Lung (tissue), 11 donors: ENCODE measurements at regions not wholly inside any gene's neighbourhood (a gene's known extent, or its start where the extent isn't known, plus 50 kb on each side); places are given as distances from the start of the nearest gene placed in this dataset.

ENCODE experiments used
- ATAC-seq: fragments of 200-7000 bp; cut with Tn5 transposase; one replicate; pipeline ENCODE4 v1.9.1; 2020; ENCODE audit warnings: moderate number of reproducible peaks; ENCODE audit not compliant: insufficient read depth, low FRiP score
- DNase-seq, 3 donors: peaks; one replicate each; pipeline ENCODE4 v3.0.0-alpha.2; 2013 to 2017
- H3K27ac ChIP-seq, 2 donors: one replicate each; pipeline ENCODE4 v1.5.1; 2013; ENCODE audit warnings: mild to moderate bottlenecking in 2 of 2, moderate library complexity in 2 of 2, control low read depth in 1 of 2, inconsistent platforms in 1 of 2, low read depth in 1 of 2, low read length in 1 of 2
- H3K27me3 ChIP-seq, 3 donors: one replicate each; pipeline ENCODE4 v1.5.1; 2013; ENCODE audit warnings: low read length in 2 of 3; ENCODE audit not compliant: control insufficient read depth in 3 of 3, insufficient read depth in 3 of 3
- H3K36me3 ChIP-seq, 4 donors: one replicate each; pipeline ENCODE4 v1.5.1; 2013; ENCODE audit warnings: low read length in 4 of 4, mild to moderate bottlenecking in 1 of 4, moderate library complexity in 1 of 4; ENCODE audit not compliant: control insufficient read depth in 4 of 4, insufficient read depth in 4 of 4
- H3K4me1 ChIP-seq, 5 donors: one replicate each; pipeline ENCODE4 v1.5.1; 2013; ENCODE audit warnings: low read length in 5 of 5, mild to moderate bottlenecking in 2 of 5, moderate library complexity in 1 of 5; ENCODE audit not compliant: control insufficient read depth in 5 of 5, insufficient read depth in 5 of 5
- H3K4me3 ChIP-seq: one replicate; pipeline ENCODE4 v1.5.1; 2013; ENCODE audit warnings: mild to moderate bottlenecking, control low read depth, moderate library complexity
- H3K9ac ChIP-seq, 2 donors: one replicate each; pipeline ENCODE4 v1.5.1; 2013; ENCODE audit warnings: low read length in 2 of 2, control low read depth in 1 of 2; ENCODE audit not compliant: insufficient read depth in 1 of 2
- H3K9me3 ChIP-seq, 4 donors: one replicate each; pipeline ENCODE4 v1.5.1; 2013; ENCODE audit warnings: low read length in 3 of 4, mild to moderate bottlenecking in 1 of 4, moderate library complexity in 1 of 4; ENCODE audit not compliant: control insufficient read depth in 4 of 4, insufficient read depth in 3 of 4
- CTCF ChIP-seq: IDR thresholded peaks from 2 replicates; pipeline ENCODE4 v1.5.1; 2012; ENCODE audit warnings: mild to moderate bottlenecking; ENCODE audit errors: control extremely low read depth, extremely low read depth
- WGBS, 2 donors: extraction: QIAGEN DNeasy Blood & Tissue Kit; methylation state at CpG; one replicate each; pipeline ENCODE4 v1.1.7; 2013; 5-methylcytosine and 5-hydroxymethylcytosine counted together
- donor health status: control.
- donor health status: control.
- donor health status: Bipolar disorder and iron deficiency.
- donor health status: healthy.
- donor health status: DM: yes; HTN: yes; CAD: no.

DNA sequence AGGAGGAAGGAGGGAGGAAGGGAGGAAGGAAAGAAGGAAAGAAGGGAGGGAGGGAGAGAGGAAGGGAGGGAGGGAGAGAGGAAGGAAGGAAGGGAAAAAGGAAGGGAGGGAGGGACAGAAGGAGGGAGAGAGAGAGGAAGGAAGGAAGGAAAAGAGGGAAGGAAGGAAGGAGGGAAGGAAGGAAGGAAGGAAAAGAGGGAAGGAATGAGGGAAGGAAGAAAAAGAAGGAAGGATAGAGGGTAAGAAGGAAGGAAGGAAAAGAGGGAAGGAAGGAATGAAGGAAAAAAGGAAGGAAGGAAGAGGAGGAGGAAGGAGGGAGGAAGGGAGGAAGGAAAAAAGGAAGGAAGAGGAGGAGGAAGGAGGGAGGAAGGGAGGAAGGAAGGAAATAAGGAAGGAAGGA, 796.8 kb downstream of the ARAP2 start:
- H3K36me3 ChIP-seq: no peaks in the 10 kb centered on the region
- no peak for TF ChIP-seq CTCF
- H3K4me1 ChIP-seq: no peaks in the 10 kb centered on the region
- peaks cover 0 to 8% (median 4%) of the 10 kb centered on the region in 4 donors for H3K9me3 ChIP-seq
- H3K4me3 ChIP-seq: no peak overlapping the region
- DNase-seq (no peak), ATAC-seq (no peak)
- no peaks in the 10 kb centered on the region for H3K27me3 ChIP-seq
- no peak overlapping the region for H3K9ac ChIP-seq
- H3K27ac ChIP-seq: no peak overlapping the region

GRCh38 chr4:35459045-35459444, 785.3 kb downstream of the ARAP2 start:
- H3K9me3 ChIP-seq: peaks cover 0 to 6% (median 0%) of the 10 kb centered on the region in 4 donors
- H3K36me3 ChIP-seq: no peaks in the 10 kb centered on the region
- no peaks in the 10 kb centered on the region for H3K27me3 ChIP-seq
- H3K4me3 ChIP-seq: no peak overlapping the region
- no peak for ATAC-seq
- TF ChIP-seq CTCF: no peak
- no peak overlapping the region for H3K9ac ChIP-seq
- H3K27ac ChIP-seq: no peak overlapping the region
- no peaks in the 10 kb centered on the region for H3K4me1 ChIP-seq
- DNase-seq: no peak

DNA sequence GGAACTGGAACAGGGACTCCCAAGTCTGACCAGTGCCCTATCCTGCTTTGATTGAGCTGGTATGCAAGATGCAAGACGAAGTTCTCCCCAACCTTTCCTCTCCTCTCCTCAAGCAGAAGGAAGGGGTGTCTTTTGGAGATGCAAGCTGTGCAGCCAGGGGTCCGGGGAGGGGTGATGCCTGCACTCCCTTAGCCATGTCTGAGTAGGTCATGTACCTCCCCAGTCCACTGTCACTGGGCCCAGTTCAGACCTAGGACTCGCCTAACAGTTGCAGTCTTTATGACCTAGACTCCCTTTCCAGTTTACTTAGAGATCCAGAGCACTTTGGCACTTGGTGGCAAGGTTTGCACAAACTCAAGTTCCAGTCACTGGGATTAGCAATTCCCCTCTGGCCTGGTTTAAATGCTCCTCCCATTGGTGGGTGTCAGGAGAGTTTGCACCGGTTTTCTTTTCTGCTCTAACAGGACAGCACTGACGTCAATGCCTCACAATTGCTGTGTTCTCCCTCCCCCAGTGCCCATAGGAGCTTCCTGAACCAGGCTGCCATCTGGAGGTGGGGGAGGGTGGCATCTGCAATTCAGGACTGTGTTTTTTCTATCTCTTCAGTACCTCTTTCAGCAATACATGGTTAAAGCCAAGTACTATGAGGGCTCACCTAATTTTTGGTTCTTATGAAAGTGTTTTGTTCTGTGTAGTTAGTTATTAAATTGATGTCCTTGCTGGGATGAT, 782.2 kb downstream of the ARAP2 start:
- WGBS, 2 donors: 73 to 77% methylated on average over 5 of the region's 5 CpGs
- no peak for DNase-seq

More for the DNA sequence above, 782.2 kb downstream of the ARAP2 start:
- H3K9ac ChIP-seq: no peak overlapping the region
- no peaks in the 10 kb centered on the region for H3K36me3 ChIP-seq
- no peak overlapping the region for H3K4me3 ChIP-seq
- H3K27me3 ChIP-seq: no peaks in the 10 kb centered on the region
- no peaks in the 10 kb centered on the region for H3K4me1 ChIP-seq
- no peak for TF ChIP-seq CTCF
- H3K9me3 ChIP-seq: peaks cover 0 to 6% (median 0%) of the 10 kb centered on the region in 4 donors
- no peak for ATAC-seq
- H3K27ac ChIP-seq: no peak overlapping the region
